KG1 (cell line): ENCODE measurements at regions not wholly inside any gene's neighbourhood (a gene's known extent, or its start where the extent isn't known, plus 50 kb on each side); places are given as distances from the start of the nearest gene placed in this dataset.

Source experiments
- DNase-seq: peaks from one replicate; lab custom pipeline; 2025; lab: John Stamatoyannopoulos, UW

- no peak for DNase-seq
Observed at GRCh38 chr1:224504297-224505041, 69.9 kb upstream of the WDR26 start.

GRCh38 chr1:224505454-224506093 is 71.0 kb upstream of the WDR26 start:
- no peak for DNase-seq

GRCh38 chr1:224506141-224506814 is 71.7 kb upstream of the WDR26 start:
- DNase-seq = no peak

GRCh38 chr1:224507771-224508523 is 73.3 kb upstream of the WDR26 start:
- no peak for DNase-seq

GRCh38 chr1:224509907-224510306 is 75.3 kb upstream of the WDR26 start:
- DNase-seq = no peak

- DNase-seq = no peak
Observed at GRCh38 chr1:224510880-224511645, 76.5 kb upstream of the WDR26 start.

GRCh38 chr1:224512600-224513151 is 78.1 kb upstream of the WDR26 start:
- DNase-seq = no peak

GRCh38 chr1:224513383-224513782 is 78.8 kb upstream of the WDR26 start:
- no peak for DNase-seq

GRCh38 chr1:224513787-224514209 is 79.2 kb upstream of the WDR26 start:
- DNase-seq = peak; percentile 72

- no peak for DNase-seq
Observed at GRCh38 chr1:224517171-224517570, 82.6 kb upstream of the WDR26 start.

GRCh38 chr1:224518528-224518927 is 83.9 kb upstream of the WDR26 start:
- DNase-seq = no peak

- DNase-seq = no peak
Observed at GRCh38 chr1:224519874-224520273, 85.3 kb upstream of the WDR26 start.

GRCh38 chr1:224520808-224521207 is 86.2 kb upstream of the WDR26 start:
- DNase-seq = no peak

GRCh38 chr1:224521904-224522734 is 87.5 kb upstream of the WDR26 start:
- no peak for DNase-seq

- no peak for DNase-seq
Observed at GRCh38 chr1:224523676-224524075, 89.1 kb upstream of the WDR26 start.

GRCh38 chr1:224524679-224525078 is 90.1 kb upstream of the WDR26 start:
- DNase-seq = no peak

- no peak for DNase-seq
Observed at GRCh38 chr1:224525411-224526040, 90.6 kb upstream of the CNIH3 start.

- no peak for DNase-seq
Observed at GRCh38 chr1:224526771-224527170, 89.3 kb upstream of the CNIH3 start.

GRCh38 chr1:224528900-224529299 is 87.2 kb upstream of the CNIH3 start:
- no peak for DNase-seq

- no peak for DNase-seq
Observed at GRCh38 chr1:224529844-224530243, 86.3 kb upstream of the CNIH3 start.
